ENCODE measurements at regions not wholly inside any gene's neighbourhood (a gene's known extent, or its start where the extent isn't known, plus 50 kb on each side); places are given as distances from the start of the nearest gene placed in this dataset.

- H3K27me3 ChIP-seq (ENCODE audit: control insufficient read depth in 4 of 4, insufficient read depth in 4 of 4, low read length in 3 of 4): no peaks in the 10 kb centered on the region
- H3K4me3 ChIP-seq (ENCODE audit: low read depth in 1 of 3, low read length in 3 of 3): no peak overlapping the region
- H3K9me3 ChIP-seq (ENCODE audit: control insufficient read depth in 4 of 4, low read length in 3 of 4): no peaks in the 10 kb centered on the region
- no peak for DNase-seq (ENCODE audit: low spot score)
- peaks cover 0 to 3% (median 0%) of the 10 kb centered on the region in 4 donors for H3K4me1 ChIP-seq (ENCODE audit: control insufficient read depth in 4 of 4, insufficient read depth in 4 of 4, low read length in 3 of 4)
- no peak overlapping the region for H3K9ac ChIP-seq (ENCODE audit: low read depth in 1 of 2, low read length in 2 of 2)
- WGBS: 93% methylated on average over 2 of the region's 2 CpGs
- no peaks in the 10 kb centered on the region for H3K36me3 ChIP-seq (ENCODE audit: control insufficient read depth in 4 of 4, insufficient read depth in 3 of 4, low read depth in 1 of 4, low read length in 3 of 4)
- no peak overlapping the region for H3K27ac ChIP-seq (ENCODE audit: low read depth in 1 of 2, low read length in 2 of 2)
- TF ChIP-seq HNF4A (conservative IDR thresholded peaks at IDR 0.05) (peak in 1 of 2 donors; percentile 6), EGR1 (IDR thresholded peaks at IDR 0.05; ENCODE audit: low read depth in 2 of 2) (no peak)
Observed at GRCh38 chr12:91786499-91787272, 359.0 kb downstream of the BTG1 start.

GRCh38 chr12:91785655-91786498 is 359.8 kb downstream of the BTG1 start:
- DNase-seq (ENCODE audit: low spot score): no peak
- TF ChIP-seq TAF1 (conservative IDR thresholded peaks at IDR 0.05) (no peak), FOXA2 (IDR thresholded peaks at IDR 0.05) (no peak), SP1 (IDR thresholded peaks at IDR 0.05) (no peak), ZBTB33 (IDR thresholded peaks at IDR 0.05) (no peak), MAX (IDR thresholded peaks at IDR 0.05) (no peak), JUND (IDR thresholded peaks at IDR 0.05) (no peak), RAD21 (IDR thresholded peaks at IDR 0.05) (no peak), GABPA (IDR thresholded peaks at IDR 0.05 in 1 of 2, conservative IDR thresholded peaks at IDR 0.05 in 1 of 2) (no peak), NR2F2 (IDR thresholded peaks at IDR 0.05) (no peak)
- TF ChIP-seq, protein P1, sequence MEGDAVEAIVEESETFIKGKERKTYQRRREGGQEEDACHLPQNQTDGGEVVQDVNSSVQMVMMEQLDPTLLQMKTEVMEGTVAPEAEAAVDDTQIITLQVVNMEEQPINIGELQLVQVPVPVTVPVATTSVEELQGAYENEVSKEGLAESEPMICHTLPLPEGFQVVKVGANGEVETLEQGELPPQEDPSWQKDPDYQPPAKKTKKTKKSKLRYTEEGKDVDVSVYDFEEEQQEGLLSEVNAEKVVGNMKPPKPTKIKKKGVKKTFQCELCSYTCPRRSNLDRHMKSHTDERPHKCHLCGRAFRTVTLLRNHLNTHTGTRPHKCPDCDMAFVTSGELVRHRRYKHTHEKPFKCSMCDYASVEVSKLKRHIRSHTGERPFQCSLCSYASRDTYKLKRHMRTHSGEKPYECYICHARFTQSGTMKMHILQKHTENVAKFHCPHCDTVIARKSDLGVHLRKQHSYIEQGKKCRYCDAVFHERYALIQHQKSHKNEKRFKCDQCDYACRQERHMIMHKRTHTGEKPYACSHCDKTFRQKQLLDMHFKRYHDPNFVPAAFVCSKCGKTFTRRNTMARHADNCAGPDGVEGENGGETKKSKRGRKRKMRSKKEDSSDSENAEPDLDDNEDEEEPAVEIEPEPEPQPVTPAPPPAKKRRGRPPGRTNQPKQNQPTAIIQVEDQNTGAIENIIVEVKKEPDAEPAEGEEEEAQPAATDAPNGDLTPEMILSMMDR (IDR thresholded peaks at IDR 0.05; ENCODE audit: low read depth, low read length, missing input control): no peak
- TF ChIP-seq, protein P2, sequence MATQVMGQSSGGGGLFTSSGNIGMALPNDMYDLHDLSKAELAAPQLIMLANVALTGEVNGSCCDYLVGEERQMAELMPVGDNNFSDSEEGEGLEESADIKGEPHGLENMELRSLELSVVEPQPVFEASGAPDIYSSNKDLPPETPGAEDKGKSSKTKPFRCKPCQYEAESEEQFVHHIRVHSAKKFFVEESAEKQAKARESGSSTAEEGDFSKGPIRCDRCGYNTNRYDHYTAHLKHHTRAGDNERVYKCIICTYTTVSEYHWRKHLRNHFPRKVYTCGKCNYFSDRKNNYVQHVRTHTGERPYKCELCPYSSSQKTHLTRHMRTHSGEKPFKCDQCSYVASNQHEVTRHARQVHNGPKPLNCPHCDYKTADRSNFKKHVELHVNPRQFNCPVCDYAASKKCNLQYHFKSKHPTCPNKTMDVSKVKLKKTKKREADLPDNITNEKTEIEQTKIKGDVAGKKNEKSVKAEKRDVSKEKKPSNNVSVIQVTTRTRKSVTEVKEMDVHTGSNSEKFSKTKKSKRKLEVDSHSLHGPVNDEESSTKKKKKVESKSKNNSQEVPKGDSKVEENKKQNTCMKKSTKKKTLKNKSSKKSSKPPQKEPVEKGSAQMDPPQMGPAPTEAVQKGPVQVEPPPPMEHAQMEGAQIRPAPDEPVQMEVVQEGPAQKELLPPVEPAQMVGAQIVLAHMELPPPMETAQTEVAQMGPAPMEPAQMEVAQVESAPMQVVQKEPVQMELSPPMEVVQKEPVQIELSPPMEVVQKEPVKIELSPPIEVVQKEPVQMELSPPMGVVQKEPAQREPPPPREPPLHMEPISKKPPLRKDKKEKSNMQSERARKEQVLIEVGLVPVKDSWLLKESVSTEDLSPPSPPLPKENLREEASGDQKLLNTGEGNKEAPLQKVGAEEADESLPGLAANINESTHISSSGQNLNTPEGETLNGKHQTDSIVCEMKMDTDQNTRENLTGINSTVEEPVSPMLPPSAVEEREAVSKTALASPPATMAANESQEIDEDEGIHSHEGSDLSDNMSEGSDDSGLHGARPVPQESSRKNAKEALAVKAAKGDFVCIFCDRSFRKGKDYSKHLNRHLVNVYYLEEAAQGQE (IDR thresholded peaks at IDR 0.05): no peak
- Histone ChIP-seq H3K4me3 (ENCODE audit: low read depth in 1 of 3, low read length in 3 of 3) (no peak overlapping the region), H3K9me3 (ENCODE audit: control insufficient read depth in 4 of 4, low read length in 3 of 4) (no peaks in the 10 kb centered on the region), H3K36me3 (ENCODE audit: control insufficient read depth in 4 of 4, insufficient read depth in 3 of 4, low read depth in 1 of 4, low read length in 3 of 4) (no peaks in the 10 kb centered on the region), H3K4me1 (ENCODE audit: control insufficient read depth in 4 of 4, insufficient read depth in 4 of 4, low read length in 3 of 4) (peaks cover 0 to 3% (median 0%) of the 10 kb centered on the region in 4 donors), H3K9ac (ENCODE audit: low read depth in 1 of 2, low read length in 2 of 2) (no peak overlapping the region), H3K27ac (ENCODE audit: low read depth in 1 of 2, low read length in 2 of 2) (no peak overlapping the region), H3K27me3 (ENCODE audit: control insufficient read depth in 4 of 4, insufficient read depth in 4 of 4, low read length in 3 of 4) (no peaks in the 10 kb centered on the region)
- 70% methylated on average over 6 of the region's 6 CpGs for WGBS

Measured in liver (tissue), 8 donors.